Kidney epithelial cell (primary cell): ENCODE measurements at regions not wholly inside any gene's neighbourhood (a gene's known extent, or its start where the extent isn't known, plus 50 kb on each side); places are given as distances from the start of the nearest gene placed in this dataset.

ENCODE experiments used
- DNase-seq: peaks from one replicate; pipeline ENCODE4 v3.0.0-alpha.2; 2010; ENCODE audit warnings: low read depth
- H3K27me3 ChIP-seq: 2 replicates; pipeline ENCODE4 v1.6.0; 2011; ENCODE audit warnings: low read length; ENCODE audit not compliant: control insufficient read depth, insufficient read depth
- H3K36me3 ChIP-seq: 2 replicates; pipeline ENCODE4 v1.5.1; 2011; ENCODE audit warnings: low read length; ENCODE audit not compliant: control insufficient read depth, insufficient read depth
- H3K4me3 ChIP-seq: 2 replicates; pipeline ENCODE4 v1.5.1; 2011; ENCODE audit warnings: low read depth, mild to moderate bottlenecking, control low read depth, low read length
- TF ChIP-seq, protein P1 (sequence below): IDR thresholded peaks from 2 replicates; pipeline ENCODE4 v1.5.1; 2011; ENCODE audit warnings: mild to moderate bottlenecking, moderate library complexity, low read length, control low read depth, inconsistent platforms; ENCODE audit not compliant: insufficient read depth, poor library complexity, severe bottlenecking

DNA sequence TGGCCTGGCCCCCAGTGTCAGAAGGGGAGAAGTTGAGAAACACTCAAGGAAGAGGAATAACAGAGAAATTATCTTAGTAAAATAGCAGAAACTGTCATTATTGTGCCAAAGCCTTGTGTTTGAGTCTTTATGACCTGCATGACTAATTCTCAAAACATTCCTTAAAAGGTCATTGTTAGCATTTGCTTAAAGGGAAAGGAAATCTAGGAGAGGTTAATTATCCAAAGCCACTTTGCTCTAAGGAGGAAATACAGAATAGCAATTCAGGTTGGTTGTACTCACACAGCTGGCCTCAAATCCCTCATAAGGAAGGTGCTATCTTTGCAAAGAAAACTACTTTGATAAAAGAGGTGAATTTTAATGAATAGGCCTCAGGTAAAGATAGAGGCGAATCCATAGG, 516.7 kb downstream of the CBLN4 start:
- no peaks in the 10 kb centered on the region for H3K36me3 ChIP-seq
- H3K4me3 ChIP-seq = no peak overlapping the region
- peak; percentile 37 for DNase-seq
- no peaks in the 10 kb centered on the region for H3K27me3 ChIP-seq
- TF ChIP-seq, protein P1, sequence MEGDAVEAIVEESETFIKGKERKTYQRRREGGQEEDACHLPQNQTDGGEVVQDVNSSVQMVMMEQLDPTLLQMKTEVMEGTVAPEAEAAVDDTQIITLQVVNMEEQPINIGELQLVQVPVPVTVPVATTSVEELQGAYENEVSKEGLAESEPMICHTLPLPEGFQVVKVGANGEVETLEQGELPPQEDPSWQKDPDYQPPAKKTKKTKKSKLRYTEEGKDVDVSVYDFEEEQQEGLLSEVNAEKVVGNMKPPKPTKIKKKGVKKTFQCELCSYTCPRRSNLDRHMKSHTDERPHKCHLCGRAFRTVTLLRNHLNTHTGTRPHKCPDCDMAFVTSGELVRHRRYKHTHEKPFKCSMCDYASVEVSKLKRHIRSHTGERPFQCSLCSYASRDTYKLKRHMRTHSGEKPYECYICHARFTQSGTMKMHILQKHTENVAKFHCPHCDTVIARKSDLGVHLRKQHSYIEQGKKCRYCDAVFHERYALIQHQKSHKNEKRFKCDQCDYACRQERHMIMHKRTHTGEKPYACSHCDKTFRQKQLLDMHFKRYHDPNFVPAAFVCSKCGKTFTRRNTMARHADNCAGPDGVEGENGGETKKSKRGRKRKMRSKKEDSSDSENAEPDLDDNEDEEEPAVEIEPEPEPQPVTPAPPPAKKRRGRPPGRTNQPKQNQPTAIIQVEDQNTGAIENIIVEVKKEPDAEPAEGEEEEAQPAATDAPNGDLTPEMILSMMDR = no peak

DNA sequence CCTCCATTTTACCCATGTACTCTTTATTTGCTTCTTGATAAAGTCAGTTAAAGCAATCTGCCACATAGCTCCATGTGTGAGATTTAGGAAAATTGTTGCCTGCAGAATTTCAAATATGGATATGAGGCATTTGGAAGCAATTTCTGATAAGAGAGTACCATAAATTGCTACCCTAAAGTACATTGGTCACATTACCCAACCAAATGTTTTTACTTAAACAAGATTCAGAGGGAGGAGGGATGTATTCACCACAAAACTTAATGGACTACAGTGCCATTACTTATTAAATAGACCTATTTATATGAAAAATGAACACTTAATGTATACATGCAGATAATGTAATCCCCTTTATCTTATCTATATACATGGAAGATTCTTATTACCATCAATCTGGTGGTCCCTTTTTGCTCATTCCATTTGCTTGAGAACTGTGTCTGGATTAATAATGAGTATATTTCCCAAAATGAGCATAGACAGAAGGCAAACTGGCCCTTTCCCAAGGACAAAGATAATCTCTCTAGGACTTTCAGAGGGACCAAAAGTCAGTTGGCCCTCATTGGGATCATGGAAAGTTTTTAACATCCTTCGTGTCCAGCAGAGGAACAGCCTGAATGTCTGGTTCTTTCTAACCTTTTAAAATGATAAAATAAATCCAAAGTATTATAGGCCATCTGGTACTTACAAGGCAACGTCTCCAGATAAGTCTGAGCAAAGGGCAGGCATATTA, 526.4 kb downstream of the CBLN4 start:
- Histone ChIP-seq H3K4me3 (no peak overlapping the region), H3K27me3 (no peaks in the 10 kb centered on the region), H3K36me3 (no peaks in the 10 kb centered on the region)
- DNase-seq = no peak
- TF ChIP-seq, protein P1 = no peak

DNA sequence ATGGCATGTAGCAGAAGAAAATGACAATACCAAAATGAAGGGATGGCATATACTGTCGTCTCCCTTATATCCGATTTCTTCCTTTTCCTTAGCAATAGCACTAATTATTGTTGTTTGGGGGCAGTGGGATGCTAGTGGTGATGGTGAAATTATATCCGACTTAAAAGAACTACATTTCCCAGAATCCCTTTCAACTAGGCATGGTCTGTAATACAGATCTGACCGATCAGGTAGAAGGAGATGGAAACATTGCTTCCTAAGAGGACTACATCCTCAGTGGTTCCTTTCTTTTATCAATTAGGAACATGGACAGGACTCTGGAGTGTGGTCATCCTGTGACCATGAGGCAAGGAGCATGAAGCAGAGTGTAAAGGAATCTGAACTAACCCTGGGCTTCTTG, 532.6 kb downstream of the CBLN4 start:
- Histone ChIP-seq H3K36me3 (no peaks in the 10 kb centered on the region), H3K27me3 (no peaks in the 10 kb centered on the region), H3K4me3 (no peak overlapping the region)
- no peak for DNase-seq
- TF ChIP-seq, protein P1 = no peak

DNA sequence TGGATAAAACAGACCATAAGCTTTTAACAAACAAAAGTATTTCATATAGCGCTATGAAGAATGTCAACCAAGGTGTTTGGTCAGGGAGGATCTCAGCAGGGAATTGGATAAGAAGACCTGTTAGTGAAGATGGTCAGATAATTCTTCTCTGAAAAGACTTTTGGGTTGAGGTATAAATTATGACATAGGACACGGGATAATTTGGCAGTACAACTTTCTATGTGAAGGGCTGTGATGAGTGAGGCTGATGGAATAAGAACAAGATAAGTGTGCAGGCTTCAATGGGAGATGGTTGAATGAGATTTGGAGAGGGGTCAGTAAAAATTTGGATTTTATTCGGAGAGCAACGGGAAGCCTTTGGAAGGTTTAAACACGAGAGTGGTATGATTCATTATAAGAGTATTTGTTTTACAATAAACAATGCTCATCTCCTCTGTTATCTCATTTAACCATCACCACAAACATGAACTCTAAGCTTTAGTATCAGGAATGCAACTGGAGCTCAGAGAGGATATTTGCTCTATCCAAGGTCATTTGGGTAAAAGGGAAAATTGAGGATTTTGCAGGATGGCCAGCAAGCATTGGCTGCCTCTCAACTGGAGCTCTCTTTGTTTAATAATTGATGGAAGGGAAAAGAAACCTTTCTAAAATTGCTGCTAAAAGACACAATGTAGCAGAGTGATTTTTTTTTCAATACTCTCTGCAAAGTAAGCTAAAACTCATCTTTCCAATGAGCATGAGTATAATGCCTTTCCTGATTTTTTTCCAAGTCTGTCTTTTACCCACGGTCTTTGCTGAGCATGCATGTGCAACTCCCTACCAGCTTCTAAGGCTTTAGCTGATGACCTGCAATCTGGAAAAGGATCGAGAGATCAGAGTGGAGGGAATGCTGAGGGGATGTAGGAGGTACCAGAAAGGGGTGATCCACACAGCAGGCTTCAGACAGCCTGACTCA, 534.0 kb downstream of the CBLN4 start:
- no peaks in the 10 kb centered on the region for H3K36me3 ChIP-seq
- DNase-seq = no peak
- TF ChIP-seq, protein P1 = no peak
- H3K27me3 ChIP-seq = no peaks in the 10 kb centered on the region
- no peak overlapping the region for H3K4me3 ChIP-seq

DNA sequence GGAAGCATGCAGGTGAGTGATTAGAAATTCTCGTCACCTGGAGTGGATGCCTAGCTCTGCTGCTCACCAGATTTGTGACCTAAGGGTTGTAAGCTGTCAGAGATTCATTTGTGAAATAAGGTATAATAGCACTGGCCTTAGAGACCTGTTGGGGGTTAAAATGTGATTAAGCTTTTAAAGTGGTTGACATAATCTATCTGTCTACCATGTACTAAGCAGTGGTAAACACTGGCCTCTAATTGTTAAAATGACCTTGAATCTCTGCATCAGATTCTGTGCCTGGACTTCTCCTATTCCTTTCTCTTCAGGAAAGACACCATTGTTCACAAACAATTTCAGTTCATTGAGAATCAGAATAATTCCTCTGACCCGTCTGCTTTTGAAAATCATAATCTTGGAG, 536.2 kb downstream of the CBLN4 start:
- H3K36me3 ChIP-seq = no peaks in the 10 kb centered on the region
- TF ChIP-seq, protein P1 = no peak
- no peak for DNase-seq
- H3K4me3 ChIP-seq = no peak overlapping the region
- no peaks in the 10 kb centered on the region for H3K27me3 ChIP-seq
